HCT116 (cell line): ENCODE measurements at regions not wholly inside any gene's neighbourhood (a gene's known extent, or its start where the extent isn't known, plus 50 kb on each side); places are given as distances from the start of the nearest gene placed in this dataset.

Source experiments
- ATAC-seq: fragments of 200-7000 bp; cut with Tn5 transposase; 2 replicates; pipeline ENCODE4 v1.9.1; 2020; ENCODE audit warnings: mild to moderate bottlenecking, moderate library complexity
- BruUV-seq: library from RNA; stranded (reverse); fragments of 400-500 nt; replicated peaks from 2 replicates; lab custom pipeline; 2021; lab: Mats Ljungman, UMichigan
- CTCF ChIA-PET: fragments of 300-600 bp; sonication (Branson Sonifier 250); formaldehyde crosslinking; loops from one replicate; lab custom pipeline; 2021; ENCODE audit warnings: antibody characterized with exemption; lab: Charles Lee
- POLR2A ChIA-PET: fragments of 300-600, 350-600 bp; sonication (Branson Sonifier 250); formaldehyde crosslinking; loops from one replicate; lab custom pipeline; 2021; ENCODE audit warnings: antibody characterized with exemption; lab: Charles Lee
- RAD21 ChIA-PET, 2 experiments: fragments of 300-600 bp; sonication (Branson Sonifier 250); formaldehyde crosslinking; loops; one replicate each; lab custom pipeline; 2023; ENCODE audit warnings: low total read pairs in 2 of 2; ENCODE audit not compliant: uncharacterized antibody in 2 of 2, unreplicated experiment in 2 of 2, low non-redundant PET in 1 of 2; lab: Charles Lee
- DNase-seq: peaks from one replicate; pipeline ENCODE4 v3.0.0-alpha.2; 2010; ENCODE audit warnings: low read depth, low spot score
- H2AFZ ChIP-seq: fragments of 200-600 bp; shearing (Covaris generic), sonication (generic); 2 replicates; pipeline ENCODE4 v1.6.1; 2017; ENCODE audit warnings: low read depth, mixed run types, mixed read lengths, antibody characterized with exemption, low read length; ENCODE audit not compliant: poor library complexity, severe bottlenecking
- H3K27ac ChIP-seq: 2 replicates; pipeline ENCODE4 v1.5.1; 2012; ENCODE audit warnings: low read depth, low read length
- H3K27me3 ChIP-seq: fragments of 200-600 bp; sonication (generic); 2 replicates; pipeline ENCODE4 v1.6.1; 2016; ENCODE audit warnings: mixed run types, low read length, mixed read lengths; ENCODE audit not compliant: insufficient read depth
- H3K36me3 ChIP-seq, 2 experiments: fragments of 200-500 bp in 1 of 2; fragments of 200-600 bp in 1 of 2; sonication (Bioruptor generic) in 1 of 2; sonication (generic) in 1 of 2; 2 replicates each; pipeline versions ENCODE4 v1.5.1 to v1.6.1; 2014 to 2016; ENCODE audit warnings: low read length in 2 of 2, inconsistent platforms in 1 of 2, mixed read lengths in 1 of 2, mixed run types in 1 of 2; ENCODE audit not compliant: insufficient read depth in 2 of 2, control insufficient read depth in 1 of 2
- H3K4me1 ChIP-seq, 2 experiments: fragments of 200-600 bp in 1 of 2; sonication (generic) in 1 of 2; 2 replicates each; pipeline versions ENCODE4 v1.5.1 to v1.6.1; 2012 to 2017; ENCODE audit warnings: low read length in 2 of 2, inconsistent platforms in 1 of 2, mild to moderate bottlenecking in 1 of 2, mixed read lengths in 1 of 2, mixed run types in 1 of 2, moderate library complexity in 1 of 2; ENCODE audit not compliant: insufficient read depth in 2 of 2, control insufficient read depth in 1 of 2
- H3K4me2 ChIP-seq: fragments of 200-600 bp; sonication (generic); 2 replicates; pipeline ENCODE4 v1.6.1; 2017; ENCODE audit warnings: mixed run types, low read length, mixed read lengths
- H3K4me3 ChIP-seq, 2 experiments: fragments of 200-600 bp in 1 of 2; sonication (generic) in 1 of 2; replicated peaks in 1 of 2; 2 replicates each; pipeline ENCODE4 v1.5.1; 2011 to 2016; ENCODE audit warnings: low read length in 2 of 2, control low read depth in 1 of 2, low read depth in 1 of 2, mild to moderate bottlenecking in 1 of 2, mixed read lengths in 1 of 2, mixed run types in 1 of 2
- H3K79me2 ChIP-seq: fragments of 200-600 bp; sonication (generic); 2 replicates; pipeline ENCODE4 v1.6.1; 2017; ENCODE audit warnings: mild to moderate bottlenecking, mixed run types, low read length, moderate library complexity, mixed read lengths; ENCODE audit not compliant: insufficient read depth
- H3K9ac ChIP-seq: fragments of 200-600 bp; sonication (generic); 2 replicates; pipeline ENCODE4 v1.6.1; 2016; ENCODE audit warnings: low read length, mixed read lengths
- H3K9me2 ChIP-seq: fragments of 200-600 bp; sonication (generic), shearing (Covaris generic); 2 replicates; pipeline ENCODE4 v1.6.1; 2017; ENCODE audit warnings: mixed run types, mild to moderate bottlenecking, moderate library complexity; ENCODE audit not compliant: insufficient read depth
- H3K9me3 ChIP-seq, 2 experiments: fragments of 200-500 bp in 1 of 2; fragments of 200-600 bp in 1 of 2; sonication (Bioruptor generic) in 1 of 2; sonication (generic) in 1 of 2; 2 replicates each; pipeline ENCODE4 v1.6.1; 2014 to 2017; ENCODE audit warnings: low read length in 2 of 2, mixed read lengths in 2 of 2, inconsistent platforms in 1 of 2, low read depth in 1 of 2, mild to moderate bottlenecking in 1 of 2, mixed run types in 1 of 2, moderate library complexity in 1 of 2; ENCODE audit not compliant: control insufficient read depth in 1 of 2, insufficient read depth in 1 of 2
- H4K20me1 ChIP-seq: fragments of 200-600 bp; sonication (generic), shearing (Covaris generic); 2 replicates; pipeline ENCODE4 v1.6.1; 2017; ENCODE audit warnings: mixed run types, mild to moderate bottlenecking, moderate library complexity; ENCODE audit not compliant: insufficient read depth
- ATF3 ChIP-seq: IDR thresholded peaks from 2 replicates; pipeline ENCODE4 v1.6.1; 2012
- ELF1 ChIP-seq: IDR thresholded peaks from 2 replicates; pipeline ENCODE4 v1.6.1; 2012; ENCODE audit warnings: low read depth, borderline replicate concordance
- EZH2 ChIP-seq: fragments of 200-600 bp; sonication (generic); IDR thresholded peaks from 2 replicates; pipeline ENCODE4 v1.6.1; 2017; ENCODE audit warnings: antibody characterized with exemption, mixed run types
- EZH2phosphoT487 ChIP-seq: fragments of 200-600 bp; IDR thresholded peaks from 2 replicates; pipeline ENCODE4 v1.6.1; 2018; ENCODE audit warnings: antibody characterized with exemption, borderline replicate concordance
- POLR2A ChIP-seq: IDR thresholded peaks from 2 replicates; pipeline ENCODE4 v1.7.0; 2011; ENCODE audit warnings: borderline replicate concordance; ENCODE audit not compliant: insufficient read depth, insufficient read length; ENCODE audit errors: extremely low read depth
- POLR2AphosphoS5 ChIP-seq: IDR thresholded peaks from 2 replicates; pipeline ENCODE4 v1.6.1; 2011; ENCODE audit warnings: mild to moderate bottlenecking, low read depth, low read length, moderate library complexity
- REST ChIP-seq: IDR thresholded peaks from 2 replicates; pipeline ENCODE4 v1.6.1; 2012; ENCODE audit warnings: low read depth
- SIN3A ChIP-seq: IDR thresholded peaks from 2 replicates; pipeline ENCODE4 v1.6.1; 2012; ENCODE audit warnings: low read depth
- SRF ChIP-seq: IDR thresholded peaks from 2 replicates; pipeline ENCODE4 v1.6.1; 2012; ENCODE audit warnings: low read depth
- TCF7L2 ChIP-seq: IDR thresholded peaks from 2 replicates; pipeline ENCODE4 v1.7.0; 2011; ENCODE audit warnings: borderline replicate concordance, inconsistent platforms; ENCODE audit not compliant: insufficient read depth, insufficient read length; ENCODE audit errors: extremely low read depth
- YY1 ChIP-seq: IDR thresholded peaks from 2 replicates; pipeline ENCODE4 v1.6.1; 2011; ENCODE audit warnings: low read length, low read depth, moderate library complexity, mild to moderate bottlenecking; ENCODE audit not compliant: insufficient replicate concordance; ENCODE audit errors: extremely low read depth
- ZNF274 ChIP-seq: fragments of 200-500 bp; sonication (Bioruptor generic); IDR thresholded peaks from 2 replicates; pipeline ENCODE4 v1.6.1; 2014; ENCODE audit warnings: mild to moderate bottlenecking, low read depth, low read length, inconsistent platforms
- intact Hi-C: fragments of 100-400 bp; cut with micrococcal nuclease; formaldehyde crosslinking; loops from 2 replicates; pipeline ENCODE4 v1.10.0; 2022
- TF ChIP-seq, protein P1 (sequence below), 3 experiments: fragments of 200-600 bp in 1 of 3; sonication (generic) in 1 of 3; IDR thresholded peaks in 2 of 3; conservative IDR thresholded peaks in 1 of 3; 2 replicates each; pipeline ENCODE4 v1.5.1; 2012 to 2017; ENCODE audit warnings: low read depth in 2 of 3, low read length in 2 of 3, antibody characterized with exemption in 1 of 3, borderline replicate concordance in 1 of 3, control low read depth in 1 of 3, mild to moderate bottlenecking in 1 of 3, mixed read lengths in 1 of 3, mixed run types in 1 of 3, moderate library complexity in 1 of 3; ENCODE audit not compliant: insufficient read depth in 1 of 3

GRCh38 chr10:118397391-118397790 is 55.3 kb upstream of the FAM204A start:
- ChIA-PET RAD21 (no interaction called here), CTCF (no interaction called here), POLR2A (no interaction called here)
- Histone ChIP-seq H3K9me2 (no peaks in the 10 kb centered on the region), H3K4me3 (no peak overlapping the region), H4K20me1 (no peaks in the 10 kb centered on the region), H3K9me3 (no peaks in the 10 kb centered on the region), H3K36me3 (no peaks in the 10 kb centered on the region), H3K27ac (no peak overlapping the region), H3K79me2 (no peaks in the 10 kb centered on the region), H2AFZ (no peak overlapping the region), H3K4me2 (no peak overlapping the region), H3K27me3 (peaks cover 15% of the 10 kb centered on the region), H3K4me1 (no peaks in the 10 kb centered on the region), H3K9ac (no peak overlapping the region)
- no TSS peak for BruUV-seq
- ATAC-seq, result no peak
- intact Hi-C loops, result no loop called here
- DNase-seq, result no peak
- no peak for TF ChIP-seq ELF1
- no peak for TF ChIP-seq SIN3A

DNA sequence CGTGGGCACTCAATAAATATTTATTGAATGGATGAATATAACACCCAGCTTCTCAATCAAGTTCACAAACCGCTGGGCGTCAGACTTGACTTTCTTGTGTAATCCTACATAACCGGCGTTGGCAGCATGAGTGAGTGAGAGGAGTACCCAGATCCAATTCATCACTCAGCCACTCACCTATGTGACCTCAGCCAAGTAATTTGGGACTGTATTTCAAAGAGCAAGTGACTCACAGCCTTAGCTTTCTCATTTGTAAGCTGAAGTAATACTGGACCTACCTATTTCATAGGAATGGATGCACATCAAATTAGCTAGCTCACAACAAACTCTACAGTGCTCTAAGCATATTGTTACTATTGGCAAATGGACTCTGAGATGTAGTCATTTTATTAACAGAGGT is 53.8 kb upstream of the FAM204A start:
- Histone ChIP-seq H3K4me3 (no peak overlapping the region), H3K79me2 (no peaks in the 10 kb centered on the region), H3K4me1 (no peaks in the 10 kb centered on the region), H3K9me2 (no peaks in the 10 kb centered on the region), H2AFZ (no peak overlapping the region), H3K9me3 (no peaks in the 10 kb centered on the region), H3K4me2 (no peak overlapping the region), H3K27ac (no peak overlapping the region), H4K20me1 (no peaks in the 10 kb centered on the region), H3K9ac (no peak overlapping the region), H3K36me3 (no peaks in the 10 kb centered on the region), H3K27me3 (peaks cover 20% of the 10 kb centered on the region)
- no TSS peak for BruUV-seq
- intact Hi-C loops, result no loop called here
- no peak for ATAC-seq
- TF ChIP-seq, protein P1, sequence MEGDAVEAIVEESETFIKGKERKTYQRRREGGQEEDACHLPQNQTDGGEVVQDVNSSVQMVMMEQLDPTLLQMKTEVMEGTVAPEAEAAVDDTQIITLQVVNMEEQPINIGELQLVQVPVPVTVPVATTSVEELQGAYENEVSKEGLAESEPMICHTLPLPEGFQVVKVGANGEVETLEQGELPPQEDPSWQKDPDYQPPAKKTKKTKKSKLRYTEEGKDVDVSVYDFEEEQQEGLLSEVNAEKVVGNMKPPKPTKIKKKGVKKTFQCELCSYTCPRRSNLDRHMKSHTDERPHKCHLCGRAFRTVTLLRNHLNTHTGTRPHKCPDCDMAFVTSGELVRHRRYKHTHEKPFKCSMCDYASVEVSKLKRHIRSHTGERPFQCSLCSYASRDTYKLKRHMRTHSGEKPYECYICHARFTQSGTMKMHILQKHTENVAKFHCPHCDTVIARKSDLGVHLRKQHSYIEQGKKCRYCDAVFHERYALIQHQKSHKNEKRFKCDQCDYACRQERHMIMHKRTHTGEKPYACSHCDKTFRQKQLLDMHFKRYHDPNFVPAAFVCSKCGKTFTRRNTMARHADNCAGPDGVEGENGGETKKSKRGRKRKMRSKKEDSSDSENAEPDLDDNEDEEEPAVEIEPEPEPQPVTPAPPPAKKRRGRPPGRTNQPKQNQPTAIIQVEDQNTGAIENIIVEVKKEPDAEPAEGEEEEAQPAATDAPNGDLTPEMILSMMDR (IDR thresholded peaks at IDR 0.05 in 2 of 3, conservative IDR thresholded peaks at IDR 0.05 in 1 of 3; ENCODE audit: borderline replicate concordance in 1 of 3, insufficient read depth in 1 of 3, low read depth in 2 of 3, low read length in 2 of 3), result no peak
- no peak for TF ChIP-seq REST
- no peak for TF ChIP-seq EZH2
- TF ChIP-seq ELF1, result no peak
- TF ChIP-seq POLR2A, result no peak
- no peak for TF ChIP-seq ZNF274
- no peak for TF ChIP-seq SRF
- no peak for TF ChIP-seq ATF3
- no peak for TF ChIP-seq EZH2phosphoT487
- no peak for TF ChIP-seq POLR2AphosphoS5
- no peak for TF ChIP-seq YY1
- TF ChIP-seq TCF7L2, result no peak
- RAD21 ChIA-PET, result no interaction called here
- DNase-seq, result no peak
- CTCF ChIA-PET, result no interaction called here
- POLR2A ChIA-PET, result interaction anchor here (0.6 kb wide), 1 partner anchor 377 kb away, joined by 4 read pairs; no protein-coding TSS in a partner anchor
